ENCODE measurements at regions not wholly inside any gene's neighbourhood (a gene's known extent, or its start where the extent isn't known, plus 50 kb on each side); places are given as distances from the start of the nearest gene placed in this dataset.

DNA sequence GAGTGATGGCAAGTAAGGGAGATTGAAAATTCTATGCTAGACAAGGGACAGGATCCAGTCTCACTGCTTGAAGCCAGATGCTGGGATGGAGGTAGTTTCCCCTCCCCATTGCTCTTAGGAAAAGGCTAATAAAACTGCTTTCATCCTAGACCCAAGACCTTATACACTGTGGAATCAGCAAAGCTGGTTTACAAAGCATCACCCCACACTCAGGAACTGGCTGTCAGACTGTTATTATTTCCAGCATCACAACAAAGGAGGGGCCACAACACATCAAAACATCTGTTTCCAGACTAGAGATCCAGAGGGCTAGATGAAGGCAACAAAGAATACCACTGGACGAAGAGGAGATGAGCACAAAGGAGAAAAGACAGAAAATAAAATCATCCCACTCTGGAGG, 364.6 kb upstream of the PTGER4 start:
- Histone ChIP-seq H3K9me3 (ENCODE audit: control insufficient read depth, insufficient read depth, low read length) (no peaks in the 10 kb centered on the region), H3K27me3 (ENCODE audit: control insufficient read depth, insufficient read depth, low read length) (no peaks in the 10 kb centered on the region), H3K4me3 (ENCODE audit: low read depth, low read length) (no peak overlapping the region), H3K27ac (ENCODE audit: low read depth, low read length) (no peak overlapping the region)
- CTCF ChIA-PET, result no interaction called here
- POLR2A ChIA-PET, result no interaction called here
- no peak for DNase-seq (ENCODE audit: low read depth, low spot score)
- TF ChIP-seq, protein P1, sequence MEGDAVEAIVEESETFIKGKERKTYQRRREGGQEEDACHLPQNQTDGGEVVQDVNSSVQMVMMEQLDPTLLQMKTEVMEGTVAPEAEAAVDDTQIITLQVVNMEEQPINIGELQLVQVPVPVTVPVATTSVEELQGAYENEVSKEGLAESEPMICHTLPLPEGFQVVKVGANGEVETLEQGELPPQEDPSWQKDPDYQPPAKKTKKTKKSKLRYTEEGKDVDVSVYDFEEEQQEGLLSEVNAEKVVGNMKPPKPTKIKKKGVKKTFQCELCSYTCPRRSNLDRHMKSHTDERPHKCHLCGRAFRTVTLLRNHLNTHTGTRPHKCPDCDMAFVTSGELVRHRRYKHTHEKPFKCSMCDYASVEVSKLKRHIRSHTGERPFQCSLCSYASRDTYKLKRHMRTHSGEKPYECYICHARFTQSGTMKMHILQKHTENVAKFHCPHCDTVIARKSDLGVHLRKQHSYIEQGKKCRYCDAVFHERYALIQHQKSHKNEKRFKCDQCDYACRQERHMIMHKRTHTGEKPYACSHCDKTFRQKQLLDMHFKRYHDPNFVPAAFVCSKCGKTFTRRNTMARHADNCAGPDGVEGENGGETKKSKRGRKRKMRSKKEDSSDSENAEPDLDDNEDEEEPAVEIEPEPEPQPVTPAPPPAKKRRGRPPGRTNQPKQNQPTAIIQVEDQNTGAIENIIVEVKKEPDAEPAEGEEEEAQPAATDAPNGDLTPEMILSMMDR (IDR thresholded peaks at IDR 0.05; ENCODE audit: low read depth, low read length), result no peak

DNA sequence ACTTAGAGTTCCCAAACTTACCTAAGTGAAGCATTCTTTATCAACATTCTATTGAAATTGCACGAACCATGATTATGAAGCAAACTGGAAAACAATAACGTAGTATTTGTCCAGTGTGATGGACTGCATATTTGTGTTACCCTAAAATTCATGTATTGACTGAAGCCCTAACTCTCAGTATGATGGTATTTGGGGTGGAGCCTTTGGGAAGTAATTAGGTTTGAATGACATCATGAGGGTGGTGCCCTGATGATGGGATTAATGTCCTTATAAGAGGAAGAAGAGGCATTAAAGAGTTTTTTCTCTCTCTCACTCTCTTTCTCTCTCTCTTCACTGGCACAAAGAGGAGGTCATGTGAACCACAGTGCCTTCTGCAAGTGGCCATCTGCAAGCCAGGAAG, 365.4 kb upstream of the PTGER4 start:
- Histone ChIP-seq H3K27me3 (ENCODE audit: control insufficient read depth, insufficient read depth, low read length) (no peaks in the 10 kb centered on the region), H3K27ac (ENCODE audit: low read depth, low read length) (no peak overlapping the region), H3K4me3 (ENCODE audit: low read depth, low read length) (no peak overlapping the region), H3K9me3 (ENCODE audit: control insufficient read depth, insufficient read depth, low read length) (no peaks in the 10 kb centered on the region)
- POLR2A ChIA-PET, result no interaction called here
- TF ChIP-seq, protein P1 (IDR thresholded peaks at IDR 0.05; ENCODE audit: low read depth, low read length), result no peak
- no peak for DNase-seq (ENCODE audit: low read depth, low spot score)
- CTCF ChIA-PET, result no interaction called here

DNA sequence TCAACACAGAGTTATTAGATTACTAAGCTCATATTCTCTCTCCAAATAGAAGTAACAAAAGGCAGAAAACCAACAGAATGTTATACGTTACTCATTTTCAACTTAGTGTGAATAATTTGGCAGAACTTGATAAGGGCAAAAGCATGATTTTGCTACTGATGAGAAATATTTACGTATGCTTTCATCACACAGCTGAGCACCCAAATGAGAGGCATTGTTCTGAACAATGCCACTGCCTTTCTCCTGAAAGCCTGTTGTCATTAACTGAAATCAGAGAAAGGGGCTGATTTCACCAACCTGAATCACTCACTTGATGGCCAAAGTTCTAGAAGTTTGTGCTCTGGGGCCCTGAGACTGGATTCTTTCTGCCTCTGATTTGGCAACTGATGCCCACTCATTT, 367.5 kb upstream of the PTGER4 start:
- no peak overlapping the region for H3K27ac ChIP-seq (ENCODE audit: low read depth, low read length)
- no peak for DNase-seq (ENCODE audit: low read depth, low spot score)
- no peaks in the 10 kb centered on the region for H3K27me3 ChIP-seq (ENCODE audit: control insufficient read depth, insufficient read depth, low read length)
- H3K9me3 ChIP-seq (ENCODE audit: control insufficient read depth, insufficient read depth, low read length), result no peaks in the 10 kb centered on the region
- ChIA-PET POLR2A (no interaction called here), CTCF (no interaction called here)
- H3K4me3 ChIP-seq (ENCODE audit: low read depth, low read length), result no peak overlapping the region
- TF ChIP-seq, protein P1 (IDR thresholded peaks at IDR 0.05; ENCODE audit: low read depth, low read length), result no peak

DNA sequence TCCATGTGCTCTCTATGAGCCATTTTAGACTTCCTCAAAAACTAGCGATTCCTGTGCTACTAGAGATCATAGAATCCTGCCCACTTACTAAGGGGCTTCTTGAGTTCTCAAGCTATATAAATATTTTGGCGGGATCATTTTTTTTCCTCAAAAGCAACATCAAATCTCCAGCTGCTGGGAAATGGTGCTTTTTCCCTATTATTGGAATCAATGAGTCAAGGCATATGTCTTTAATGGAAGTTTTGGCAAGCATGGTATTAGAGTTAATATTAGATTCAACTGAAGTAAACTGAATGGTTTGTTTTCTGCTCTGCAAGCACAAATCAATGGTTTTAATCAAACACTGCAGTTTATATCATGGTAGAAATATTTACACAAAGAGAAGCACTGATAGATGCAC, 369.9 kb upstream of the PTGER4 start:
- no peaks in the 10 kb centered on the region for H3K27me3 ChIP-seq (ENCODE audit: control insufficient read depth, insufficient read depth, low read length)
- TF ChIP-seq, protein P1 (IDR thresholded peaks at IDR 0.05; ENCODE audit: low read depth, low read length), result no peak
- H3K9me3 ChIP-seq (ENCODE audit: control insufficient read depth, insufficient read depth, low read length), result no peaks in the 10 kb centered on the region
- no peak for DNase-seq (ENCODE audit: low read depth, low spot score)
- POLR2A ChIA-PET, result no interaction called here
- CTCF ChIA-PET, result no interaction called here
- H3K27ac ChIP-seq (ENCODE audit: low read depth, low read length), result no peak overlapping the region
- H3K4me3 ChIP-seq (ENCODE audit: low read depth, low read length), result no peak overlapping the region

DNA sequence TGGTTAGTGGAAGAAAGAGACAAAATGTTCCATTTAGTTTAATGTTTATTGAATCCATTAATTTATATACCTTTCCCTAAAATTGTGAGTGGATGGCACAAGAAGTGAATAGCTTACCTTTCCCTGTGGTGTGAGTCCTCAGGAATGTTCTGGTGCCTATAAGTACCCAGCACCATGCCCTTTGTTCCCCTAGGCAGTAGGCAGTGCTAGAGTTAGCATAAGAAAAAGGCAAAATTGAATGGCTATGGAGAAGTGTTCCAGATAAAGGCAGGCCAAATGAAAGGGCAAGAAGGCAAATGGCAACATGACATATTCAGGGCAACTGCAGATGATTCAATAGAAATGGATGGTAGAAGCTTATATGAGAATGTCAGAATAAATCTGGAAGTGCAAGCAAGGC, 370.8 kb upstream of the PTGER4 start:
- no peak overlapping the region for H3K4me3 ChIP-seq (ENCODE audit: low read depth, low read length)
- DNase-seq (ENCODE audit: low read depth, low spot score), result no peak
- no peak overlapping the region for H3K27ac ChIP-seq (ENCODE audit: low read depth, low read length)
- ChIA-PET CTCF (no interaction called here), POLR2A (no interaction called here)
- TF ChIP-seq, protein P1 (IDR thresholded peaks at IDR 0.05; ENCODE audit: low read depth, low read length), result no peak
- H3K27me3 ChIP-seq (ENCODE audit: control insufficient read depth, insufficient read depth, low read length), result no peaks in the 10 kb centered on the region
- no peaks in the 10 kb centered on the region for H3K9me3 ChIP-seq (ENCODE audit: control insufficient read depth, insufficient read depth, low read length)

Data from AG04450 (cell line).